Caco-2 (cell line): ENCODE measurements at regions not wholly inside any gene's neighbourhood (a gene's known extent, or its start where the extent isn't known, plus 50 kb on each side); places are given as distances from the start of the nearest gene placed in this dataset.

ENCODE experiments used
- BruUV-seq: library from RNA; stranded (reverse); fragments of 400-500 nt; replicated peaks from 2 replicates; lab custom pipeline; 2021; lab: Mats Ljungman, UMichigan
- CTCF ChIA-PET: fragments of 300-600 bp; sonication (Branson Sonifier 250); formaldehyde crosslinking; loops from one replicate; lab custom pipeline; 2022; ENCODE audit warnings: antibody characterized with exemption; lab: Charles Lee
- POLR2A ChIA-PET: fragments of 300-600 bp; sonication (Branson Sonifier 250); formaldehyde crosslinking; loops from one replicate; lab custom pipeline; 2022; ENCODE audit warnings: antibody characterized with exemption; lab: Charles Lee
- DNase-seq, 2 experiments: peaks; one replicate each; pipeline versions ENCODE4 v3.0.0 to v3.0.0-alpha.2; 2020 to 2022
- H3K27me3 ChIP-seq: replicated peaks from 2 replicates; pipeline ENCODE4 v1.6.0; 2011; ENCODE audit warnings: low read length; ENCODE audit not compliant: control insufficient read depth, insufficient read depth
- H3K36me3 ChIP-seq: 2 replicates; pipeline ENCODE4 v1.5.1; 2011; ENCODE audit warnings: low read length; ENCODE audit not compliant: control insufficient read depth, insufficient read depth
- H3K4me1 ChIP-seq: fragments of 250-450 bp; sonication (Bioruptor Pico); 2 replicates; pipeline ENCODE4 v1.5.1; 2020; ENCODE audit warnings: mild to moderate bottlenecking
- H3K4me3 ChIP-seq: 2 replicates; pipeline ENCODE4 v1.5.1; 2011; ENCODE audit warnings: low read depth, mild to moderate bottlenecking, control low read depth, low read length
- H3K9me3 ChIP-seq: fragments of 250-450 bp; sonication (Bioruptor Pico); 2 replicates; pipeline ENCODE4 v1.5.1; 2020; ENCODE audit warnings: mild to moderate bottlenecking, moderate library complexity
- H3K27ac Mint-ChIP-seq: one replicate; pipeline ENCODE4 v1.8.0; 2022; ENCODE audit warnings: mixed read lengths; ENCODE audit not compliant: unreplicated experiment
- H3K27me3 Mint-ChIP-seq: one replicate; pipeline ENCODE4 v1.8.0; 2022; ENCODE audit warnings: mixed read lengths; ENCODE audit not compliant: insufficient read depth, unreplicated experiment
- H3K36me3 Mint-ChIP-seq: one replicate; pipeline ENCODE4 v1.8.0; 2022; ENCODE audit warnings: mild to moderate bottlenecking, mixed read lengths; ENCODE audit not compliant: insufficient read depth, unreplicated experiment
- H3K4me1 Mint-ChIP-seq: one replicate; pipeline ENCODE4 v1.8.0; 2022; ENCODE audit warnings: low read depth, mixed read lengths; ENCODE audit not compliant: unreplicated experiment
- H3K4me3 Mint-ChIP-seq: one replicate; pipeline ENCODE4 v1.8.0; 2022; ENCODE audit warnings: mild to moderate bottlenecking, moderate library complexity, mixed read lengths; ENCODE audit not compliant: unreplicated experiment
- H3K9me3 Mint-ChIP-seq: one replicate; pipeline ENCODE4 v1.8.0; 2022; ENCODE audit warnings: mixed read lengths; ENCODE audit not compliant: unreplicated experiment
- intact Hi-C: fragments of 100-400 bp; cut with micrococcal nuclease; formaldehyde crosslinking; loops from one replicate; pipeline ENCODE4 v1.10.0; 2022; ENCODE audit not compliant: unreplicated experiment
- TF ChIP-seq, protein P1 (sequence below), 2 experiments: fragments of 200-600 bp in 1 of 2; IDR thresholded peaks; 1 replicate in 1 of 2; 2 replicates in 1 of 2; pipeline versions ENCODE4 v1.5.1 to v1.8.0; 2011 to 2022; ENCODE audit warnings: antibody characterized with exemption in 1 of 2, control low read depth in 1 of 2, inconsistent platforms in 1 of 2, low read depth in 1 of 2, low read length in 1 of 2, mild to moderate bottlenecking in 1 of 2, moderate library complexity in 1 of 2; ENCODE audit not compliant: insufficient read depth in 1 of 2, severe bottlenecking in 1 of 2, unreplicated experiment in 1 of 2

DNA sequence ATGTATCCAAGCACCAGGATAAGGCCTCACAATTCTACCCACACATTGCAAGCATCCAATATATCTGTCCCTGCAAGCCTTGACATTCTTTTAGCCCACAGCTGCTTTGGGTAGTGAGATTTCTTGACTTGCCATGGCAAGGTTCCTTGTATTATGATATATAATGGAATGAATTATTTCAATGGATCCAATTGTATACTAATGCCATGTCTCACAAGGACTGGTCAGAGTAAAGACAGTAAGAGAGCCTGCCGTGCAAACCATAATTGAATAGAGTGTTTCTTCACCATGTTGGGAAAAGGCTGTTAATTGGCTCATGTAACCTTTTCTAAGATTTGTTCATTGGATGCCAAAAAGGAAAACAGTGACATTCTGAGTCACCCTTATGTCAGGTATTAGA, 64.3 kb upstream of the RBBP8 start:
- H3K9me3 Mint-ChIP-seq, result no peaks in the 10 kb centered on the region
- POLR2A ChIA-PET, result no interaction called here
- Histone ChIP-seq H3K27me3 (no peaks in the 10 kb centered on the region), H3K36me3 (no peaks in the 10 kb centered on the region), H3K4me3 (no peak overlapping the region), H3K9me3 (no peaks in the 10 kb centered on the region), H3K4me1 (peaks cover 18% of the 10 kb centered on the region)
- peaks cover 6% of the 10 kb centered on the region for H3K4me1 Mint-ChIP-seq
- intact Hi-C loops, result no loop called here
- BruUV-seq, result no TSS peak
- DNase-seq, result no peak
- H3K4me3 Mint-ChIP-seq, result no peak overlapping the region
- CTCF ChIA-PET, result no interaction called here
- TF ChIP-seq, protein P1, sequence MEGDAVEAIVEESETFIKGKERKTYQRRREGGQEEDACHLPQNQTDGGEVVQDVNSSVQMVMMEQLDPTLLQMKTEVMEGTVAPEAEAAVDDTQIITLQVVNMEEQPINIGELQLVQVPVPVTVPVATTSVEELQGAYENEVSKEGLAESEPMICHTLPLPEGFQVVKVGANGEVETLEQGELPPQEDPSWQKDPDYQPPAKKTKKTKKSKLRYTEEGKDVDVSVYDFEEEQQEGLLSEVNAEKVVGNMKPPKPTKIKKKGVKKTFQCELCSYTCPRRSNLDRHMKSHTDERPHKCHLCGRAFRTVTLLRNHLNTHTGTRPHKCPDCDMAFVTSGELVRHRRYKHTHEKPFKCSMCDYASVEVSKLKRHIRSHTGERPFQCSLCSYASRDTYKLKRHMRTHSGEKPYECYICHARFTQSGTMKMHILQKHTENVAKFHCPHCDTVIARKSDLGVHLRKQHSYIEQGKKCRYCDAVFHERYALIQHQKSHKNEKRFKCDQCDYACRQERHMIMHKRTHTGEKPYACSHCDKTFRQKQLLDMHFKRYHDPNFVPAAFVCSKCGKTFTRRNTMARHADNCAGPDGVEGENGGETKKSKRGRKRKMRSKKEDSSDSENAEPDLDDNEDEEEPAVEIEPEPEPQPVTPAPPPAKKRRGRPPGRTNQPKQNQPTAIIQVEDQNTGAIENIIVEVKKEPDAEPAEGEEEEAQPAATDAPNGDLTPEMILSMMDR (IDR thresholded peaks at IDR 0.05; ENCODE audit: insufficient read depth in 1 of 2, low read depth in 1 of 2, low read length in 1 of 2, severe bottlenecking in 1 of 2, unreplicated experiment in 1 of 2), result no peak
- H3K36me3 Mint-ChIP-seq, result no peaks in the 10 kb centered on the region
- no peaks in the 10 kb centered on the region for H3K27me3 Mint-ChIP-seq
- no peak overlapping the region for H3K27ac Mint-ChIP-seq

DNA sequence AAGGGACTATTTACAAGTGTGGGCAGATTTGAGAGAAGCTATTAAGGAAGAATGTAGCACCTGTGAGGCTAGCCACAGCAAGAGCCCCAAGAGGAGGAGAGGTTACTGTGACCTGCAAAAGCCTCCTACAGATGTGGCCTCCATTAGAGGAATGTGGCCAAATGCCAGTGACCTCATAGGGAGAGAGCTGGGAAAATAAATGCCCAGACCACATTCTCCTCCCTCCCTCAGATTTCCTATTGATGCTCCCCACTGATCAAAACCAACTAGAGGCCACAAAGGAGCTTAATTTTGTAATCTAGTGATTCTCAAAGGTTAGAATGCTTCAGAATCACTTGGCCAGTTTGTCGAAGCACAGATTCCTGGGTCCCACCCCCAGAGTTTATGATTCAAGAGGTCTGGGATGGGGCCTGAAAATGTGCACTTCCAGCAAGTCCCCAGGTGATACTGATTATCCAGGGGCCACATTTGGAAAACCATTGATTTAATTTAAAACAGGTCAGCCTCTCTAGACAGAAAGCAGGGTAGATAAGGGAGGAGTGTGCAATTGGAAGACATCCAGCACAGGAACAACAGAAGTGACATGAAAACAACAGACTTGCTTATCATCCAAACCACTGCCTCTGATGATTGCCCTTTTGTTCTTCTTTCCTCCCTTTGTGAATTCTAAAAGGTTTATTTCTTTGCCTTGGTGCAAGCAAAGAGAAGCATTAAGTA, 61.2 kb upstream of the RBBP8 start:
- BruUV-seq, result no TSS peak
- POLR2A ChIA-PET, result no interaction called here
- no peak overlapping the region for H3K27ac Mint-ChIP-seq

GRCh38 chr18:22872900-22873537, 60.1 kb upstream of the RBBP8 start:
- intact Hi-C loops, result no loop called here
- Mint-ChIP-seq H3K9me3 (no peaks in the 10 kb centered on the region), H3K4me3 (no peak overlapping the region), H3K27me3 (no peaks in the 10 kb centered on the region), H3K36me3 (no peaks in the 10 kb centered on the region), H3K4me1 (peaks cover 6% of the 10 kb centered on the region), H3K27ac (no peak overlapping the region)
- peaks cover 15% of the 10 kb centered on the region for H3K4me1 ChIP-seq
- no peak for DNase-seq
- H3K9me3 ChIP-seq, result no peaks in the 10 kb centered on the region
- ChIA-PET CTCF (no interaction called here), POLR2A (no interaction called here)
- no peaks in the 10 kb centered on the region for H3K36me3 ChIP-seq
- no peaks in the 10 kb centered on the region for H3K27me3 ChIP-seq
- BruUV-seq, result no TSS peak
- TF ChIP-seq, protein P1 (IDR thresholded peaks at IDR 0.05; ENCODE audit: insufficient read depth in 1 of 2, low read depth in 1 of 2, low read length in 1 of 2, severe bottlenecking in 1 of 2, unreplicated experiment in 1 of 2), result no peak
- no peak overlapping the region for H3K4me3 ChIP-seq

More for the DNA sequence above, 61.2 kb upstream of the RBBP8 start:
- Histone ChIP-seq H3K27me3 (no peaks in the 10 kb centered on the region), H3K4me3 (no peak overlapping the region), H3K36me3 (no peaks in the 10 kb centered on the region), H3K4me1 (peaks cover 15% of the 10 kb centered on the region), H3K9me3 (no peaks in the 10 kb centered on the region)
- Mint-ChIP-seq H3K27me3 (no peaks in the 10 kb centered on the region), H3K9me3 (no peaks in the 10 kb centered on the region), H3K4me1 (peaks cover 6% of the 10 kb centered on the region), H3K4me3 (no peak overlapping the region), H3K36me3 (no peaks in the 10 kb centered on the region)
- intact Hi-C loops, result no loop called here
- CTCF ChIA-PET, result no interaction called here
- TF ChIP-seq, protein P1 (IDR thresholded peaks at IDR 0.05; ENCODE audit: insufficient read depth in 1 of 2, low read depth in 1 of 2, low read length in 1 of 2, severe bottlenecking in 1 of 2, unreplicated experiment in 1 of 2), result no peak
- no peak for DNase-seq
